Ishikawa (cell line): ENCODE measurements at regions not wholly inside any gene's neighbourhood (a gene's known extent, or its start where the extent isn't known, plus 50 kb on each side); places are given as distances from the start of the nearest gene placed in this dataset.

ENCODE experiments used
- FOXM1 ChIP-seq: IDR thresholded peaks from 2 replicates; pipeline ENCODE4 v1.6.1; 2012; ENCODE audit warnings: low read depth, borderline replicate concordance
- TAF1 ChIP-seq: IDR thresholded peaks from 2 replicates; pipeline ENCODE4 v1.6.1; 2012; ENCODE audit warnings: low read depth, mild to moderate bottlenecking
- TF ChIP-seq, protein P1 (sequence below): IDR thresholded peaks from 2 replicates; pipeline ENCODE4 v1.6.1; 2012
- TF ChIP-seq, protein P2 (sequence below): IDR thresholded peaks from 2 replicates; pipeline ENCODE4 v1.6.1; 2012; ENCODE audit warnings: low read depth, mild to moderate bottlenecking

DNA sequence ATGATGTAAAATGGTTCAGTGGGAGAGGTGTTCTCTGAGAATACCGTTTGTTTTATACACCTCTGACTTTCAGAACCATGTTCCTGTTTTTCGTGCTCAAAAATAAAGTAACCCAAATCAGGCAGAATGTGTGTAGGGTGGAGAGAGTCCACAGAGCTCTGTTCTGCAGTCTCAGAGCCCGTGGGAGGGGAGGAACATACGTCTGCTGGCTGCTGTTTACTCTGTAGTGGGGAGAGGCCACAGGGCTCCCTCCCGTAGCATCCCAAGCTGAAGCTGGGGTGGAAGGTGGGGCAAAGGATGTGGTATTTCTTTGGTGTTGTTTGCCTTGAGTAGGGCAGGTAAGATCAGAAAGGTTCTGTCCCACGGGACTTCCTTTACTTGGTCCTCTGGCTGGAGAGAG is 348.5 kb downstream of the DNAH5 start:
- TF ChIP-seq TAF1: no peak
- TF ChIP-seq, protein P1, sequence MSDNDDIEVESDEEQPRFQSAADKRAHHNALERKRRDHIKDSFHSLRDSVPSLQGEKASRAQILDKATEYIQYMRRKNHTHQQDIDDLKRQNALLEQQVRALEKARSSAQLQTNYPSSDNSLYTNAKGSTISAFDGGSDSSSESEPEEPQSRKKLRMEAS: no peak
- TF ChIP-seq, protein P2, sequence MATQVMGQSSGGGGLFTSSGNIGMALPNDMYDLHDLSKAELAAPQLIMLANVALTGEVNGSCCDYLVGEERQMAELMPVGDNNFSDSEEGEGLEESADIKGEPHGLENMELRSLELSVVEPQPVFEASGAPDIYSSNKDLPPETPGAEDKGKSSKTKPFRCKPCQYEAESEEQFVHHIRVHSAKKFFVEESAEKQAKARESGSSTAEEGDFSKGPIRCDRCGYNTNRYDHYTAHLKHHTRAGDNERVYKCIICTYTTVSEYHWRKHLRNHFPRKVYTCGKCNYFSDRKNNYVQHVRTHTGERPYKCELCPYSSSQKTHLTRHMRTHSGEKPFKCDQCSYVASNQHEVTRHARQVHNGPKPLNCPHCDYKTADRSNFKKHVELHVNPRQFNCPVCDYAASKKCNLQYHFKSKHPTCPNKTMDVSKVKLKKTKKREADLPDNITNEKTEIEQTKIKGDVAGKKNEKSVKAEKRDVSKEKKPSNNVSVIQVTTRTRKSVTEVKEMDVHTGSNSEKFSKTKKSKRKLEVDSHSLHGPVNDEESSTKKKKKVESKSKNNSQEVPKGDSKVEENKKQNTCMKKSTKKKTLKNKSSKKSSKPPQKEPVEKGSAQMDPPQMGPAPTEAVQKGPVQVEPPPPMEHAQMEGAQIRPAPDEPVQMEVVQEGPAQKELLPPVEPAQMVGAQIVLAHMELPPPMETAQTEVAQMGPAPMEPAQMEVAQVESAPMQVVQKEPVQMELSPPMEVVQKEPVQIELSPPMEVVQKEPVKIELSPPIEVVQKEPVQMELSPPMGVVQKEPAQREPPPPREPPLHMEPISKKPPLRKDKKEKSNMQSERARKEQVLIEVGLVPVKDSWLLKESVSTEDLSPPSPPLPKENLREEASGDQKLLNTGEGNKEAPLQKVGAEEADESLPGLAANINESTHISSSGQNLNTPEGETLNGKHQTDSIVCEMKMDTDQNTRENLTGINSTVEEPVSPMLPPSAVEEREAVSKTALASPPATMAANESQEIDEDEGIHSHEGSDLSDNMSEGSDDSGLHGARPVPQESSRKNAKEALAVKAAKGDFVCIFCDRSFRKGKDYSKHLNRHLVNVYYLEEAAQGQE: no peak
- no peak for TF ChIP-seq FOXM1
